Fibroblast of lung (primary cell): ENCODE measurements at regions not wholly inside any gene's neighbourhood (a gene's known extent, or its start where the extent isn't known, plus 50 kb on each side); places are given as distances from the start of the nearest gene placed in this dataset.

Source experiments
- CTCF ChIP-seq, 2 donors: IDR thresholded peaks in 1 of 2; conservative IDR thresholded peaks in 1 of 2; 1 replicate in 1 of 2; 2 replicates in 1 of 2; pipeline ENCODE4 v1.5.1; 2011 to 2012; ENCODE audit warnings: low read length in 2 of 2, control low read depth in 1 of 2, inconsistent platforms in 1 of 2, low read depth in 1 of 2, mild to moderate bottlenecking in 1 of 2
- EZH2 ChIP-seq: IDR thresholded peaks from 2 replicates; pipeline ENCODE4 v1.5.1; 2012; ENCODE audit warnings: low read length, control low read depth, mild to moderate bottlenecking; ENCODE audit errors: missing control alignments

GRCh38 chr12:18898470-18898869 is 160.6 kb downstream of the CAPZA3 start:
- TF ChIP-seq CTCF (conservative IDR thresholded peaks at IDR 0.05 in 1 of 2, IDR thresholded peaks at IDR 0.05 in 1 of 2; ENCODE audit: low read depth in 1 of 2, low read length in 2 of 2) (no peak), EZH2 (no peak)
